ENCODE measurements at regions not wholly inside any gene's neighbourhood (a gene's known extent, or its start where the extent isn't known, plus 50 kb on each side); places are given as distances from the start of the nearest gene placed in this dataset.
"Not testable (repeated sequence)": the region's sequence is repeated elsewhere in the genome, so short reads cannot be mapped to it uniquely, and the experiment has no call there.

GRCh38 chr20:26187329-26187728, 490.7 kb upstream of the ZNF337 start:
- not testable (repeated sequence) for TF ChIP-seq CTCF (conservative IDR thresholded peaks at IDR 0.05; ENCODE audit: low read depth in 2 of 2); REST (IDR thresholded peaks at IDR 0.05; ENCODE audit: unreplicated experiment); POLR2AphosphoS5 (IDR thresholded peaks at IDR 0.05; ENCODE audit: low read depth); EZH2 (IDR thresholded peaks at IDR 0.05; ENCODE audit: low read depth, unreplicated experiment)

Data from GM23338 (cell line).